HG02981 (cell line): ENCODE measurements at regions not wholly inside any gene's neighbourhood (a gene's known extent, or its start where the extent isn't known, plus 50 kb on each side); places are given as distances from the start of the nearest gene placed in this dataset.
"Not testable (repeated sequence)": the region's sequence is repeated elsewhere in the genome, so short reads cannot be mapped to it uniquely, and the experiment has no call there.

Source experiments
- ATAC-seq: cut with Tn5 transposase; IDR thresholded peaks from one replicate; pipeline ENCODE4 v1.9.1; 2021; ENCODE audit warnings: mild to moderate bottlenecking, moderate library complexity; ENCODE audit not compliant: unreplicated experiment

GRCh38 chr11:92594251-92594650, 369.6 kb downstream of the FAT3 start:
- no peak for ATAC-seq

- ATAC-seq: no peak
Observed at GRCh38 chr11:92595052-92595451, 370.4 kb downstream of the FAT3 start.

GRCh38 chr11:92596596-92597317, 372.1 kb downstream of the FAT3 start:
- no peak for ATAC-seq

GRCh38 chr11:92601048-92601447, 368.4 kb upstream of the MTNR1B start:
- ATAC-seq: no peak

GRCh38 chr11:92605667-92606066, 363.8 kb upstream of the MTNR1B start:
- ATAC-seq: no peak

DNA sequence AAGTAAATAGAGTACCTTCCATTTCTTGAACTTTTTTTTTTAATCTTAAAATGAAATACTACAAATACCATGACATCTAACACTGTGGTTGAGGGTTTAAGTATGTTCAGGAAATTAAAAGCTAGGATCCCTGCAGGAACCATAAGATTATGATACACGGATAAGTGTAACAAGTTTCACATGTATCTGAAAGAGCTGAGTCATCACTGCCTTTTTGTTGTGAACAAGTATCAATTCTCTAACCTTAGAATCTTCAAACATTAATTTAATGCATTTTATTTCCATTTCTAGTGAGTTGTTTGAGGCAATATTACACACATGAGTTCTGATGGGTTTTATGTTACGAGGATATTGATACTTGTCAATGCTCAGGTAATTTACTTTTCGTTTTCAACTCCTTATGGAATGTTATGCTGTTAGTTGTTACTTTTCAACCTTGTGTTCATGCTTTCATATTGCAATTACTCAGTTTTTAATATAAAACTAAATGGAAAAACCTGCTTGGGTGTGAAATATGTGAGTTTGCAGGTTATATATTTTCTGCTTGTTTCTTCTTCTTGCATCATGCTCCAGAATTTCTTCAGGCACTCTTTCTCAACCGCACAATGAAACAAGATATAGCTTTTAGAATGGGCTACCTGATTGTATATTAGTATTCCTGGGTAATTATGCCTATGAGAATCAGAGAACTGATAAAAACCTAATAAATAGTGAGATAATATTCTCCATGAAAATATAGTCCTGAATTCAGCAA, 361.3 kb upstream of the MTNR1B start:
- ATAC-seq: no peak

DNA sequence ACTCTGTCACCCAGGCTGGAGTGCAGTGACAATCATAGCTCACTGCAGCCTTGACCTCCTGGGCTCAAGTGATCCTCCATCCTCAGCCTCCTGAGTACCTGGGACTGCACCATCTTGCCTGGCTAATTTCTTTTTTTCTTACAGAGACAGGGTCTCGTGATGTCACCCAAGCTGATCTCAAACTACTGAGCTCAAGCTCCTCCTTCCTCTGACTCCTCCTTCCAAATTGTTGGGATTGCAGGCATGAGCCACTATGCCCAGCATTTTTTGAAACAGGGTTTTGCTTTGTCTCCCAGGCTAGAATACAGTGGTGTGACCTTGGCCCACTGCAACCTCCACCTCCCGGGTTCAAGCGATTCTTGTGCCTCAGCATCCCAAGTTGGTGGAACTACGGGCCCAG, 358.3 kb upstream of the MTNR1B start:
- ATAC-seq: no peak

DNA sequence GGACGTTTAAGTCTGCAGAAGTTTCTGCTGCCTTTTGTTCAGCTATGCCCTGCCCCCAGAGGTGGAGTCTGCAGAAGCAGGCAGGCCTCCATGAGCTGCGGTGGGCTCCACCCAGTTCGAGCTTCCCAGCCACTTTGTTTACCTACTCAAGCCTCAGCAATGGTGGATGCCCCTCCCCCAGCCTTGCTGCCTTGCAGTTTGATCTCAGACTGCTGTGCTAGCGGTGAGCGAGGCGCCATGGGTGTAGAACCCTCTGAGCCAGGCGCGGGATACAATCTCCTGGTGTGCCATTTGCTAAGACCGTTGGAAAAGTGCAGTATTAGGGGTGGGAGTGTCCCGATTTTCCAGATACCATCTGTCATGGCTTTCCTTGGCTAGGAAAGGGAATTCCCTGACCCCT, 351.4 kb upstream of the MTNR1B start:
- ATAC-seq: not testable (repeated sequence)

DNA sequence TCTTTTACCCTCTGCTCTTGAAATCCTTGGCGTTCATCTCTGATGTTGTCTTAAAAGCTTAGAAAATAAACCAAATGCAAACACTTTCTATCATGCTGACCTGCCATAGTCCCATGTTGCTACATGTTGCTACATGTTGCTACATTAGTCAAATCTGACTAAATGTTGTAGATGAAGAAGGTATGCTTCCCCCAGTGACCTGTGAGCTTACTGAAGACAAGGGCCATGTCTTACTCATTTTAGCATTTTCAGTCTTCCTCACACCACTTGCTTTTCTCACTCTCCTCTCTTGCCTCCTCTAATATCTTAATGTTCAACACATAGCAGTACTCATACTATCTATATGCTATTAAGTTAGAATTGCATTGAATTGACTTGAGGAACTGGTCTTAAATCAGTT, 346.4 kb upstream of the MTNR1B start:
- ATAC-seq: no peak

GRCh38 chr11:92625894-92626293, 343.6 kb upstream of the MTNR1B start:
- no peak for ATAC-seq

- no peak for ATAC-seq
Observed at GRCh38 chr11:92626624-92627023, 342.8 kb upstream of the MTNR1B start.

GRCh38 chr11:92627615-92628256, 341.7 kb upstream of the MTNR1B start:
- ATAC-seq: no peak

- no peak for ATAC-seq
Observed at GRCh38 chr11:92628401-92629292, 340.8 kb upstream of the MTNR1B start.

DNA sequence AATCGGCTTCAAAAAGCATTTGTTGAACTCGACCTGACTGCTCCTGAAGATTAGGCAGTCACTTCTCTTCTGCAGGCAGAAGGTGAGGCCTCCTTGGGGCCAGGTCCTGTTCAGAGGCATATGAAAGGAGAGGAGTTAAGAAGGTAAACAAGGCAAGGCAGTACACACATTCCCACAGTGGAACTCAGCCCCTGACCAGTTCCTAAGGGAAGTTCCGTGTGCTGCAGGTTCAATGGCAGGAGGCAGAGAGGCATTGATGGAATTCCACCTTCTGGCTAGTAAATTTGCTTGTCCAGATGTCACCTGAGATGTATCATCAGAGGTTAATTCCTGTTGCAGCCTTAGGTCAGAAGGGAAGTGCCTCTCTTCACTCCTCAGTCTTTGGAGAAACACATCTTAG, 337.0 kb upstream of the MTNR1B start:
- ATAC-seq: no peak

- ATAC-seq: no peak
Observed at GRCh38 chr11:92633820-92634219, 335.6 kb upstream of the MTNR1B start.

DNA sequence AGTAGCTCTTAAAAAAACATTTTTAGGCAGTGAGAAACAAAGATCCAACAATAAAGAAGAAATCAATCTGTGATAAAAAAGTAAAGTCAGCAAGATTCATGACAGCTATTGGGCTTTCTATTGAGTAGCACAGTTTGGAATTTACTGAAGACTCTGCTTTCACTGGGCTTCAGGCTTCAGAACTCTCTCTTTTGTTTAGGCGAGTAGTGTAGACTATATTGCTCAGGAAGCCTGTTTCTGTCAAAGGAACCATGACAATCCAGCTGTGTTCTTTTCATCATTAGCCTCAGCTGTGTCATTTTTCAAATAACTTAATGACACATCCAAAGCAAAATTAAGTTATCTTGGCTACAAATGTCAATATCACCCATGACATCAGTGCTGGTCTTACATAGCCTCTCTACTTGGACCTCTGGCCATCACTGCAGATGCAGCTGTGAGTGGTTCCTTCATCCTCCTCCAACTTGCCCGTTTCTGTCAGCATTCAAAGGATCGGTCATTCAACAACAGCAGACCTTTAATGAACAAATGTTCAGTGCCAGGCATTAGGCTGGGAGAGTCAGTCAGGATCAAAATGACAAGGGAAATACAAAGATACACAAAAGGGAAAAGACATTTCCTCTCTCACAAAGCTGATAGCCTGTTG, 332.8 kb upstream of the MTNR1B start:
- no peak for ATAC-seq

- no peak for ATAC-seq
Observed at GRCh38 chr11:92638678-92639077, 330.8 kb upstream of the MTNR1B start.

DNA sequence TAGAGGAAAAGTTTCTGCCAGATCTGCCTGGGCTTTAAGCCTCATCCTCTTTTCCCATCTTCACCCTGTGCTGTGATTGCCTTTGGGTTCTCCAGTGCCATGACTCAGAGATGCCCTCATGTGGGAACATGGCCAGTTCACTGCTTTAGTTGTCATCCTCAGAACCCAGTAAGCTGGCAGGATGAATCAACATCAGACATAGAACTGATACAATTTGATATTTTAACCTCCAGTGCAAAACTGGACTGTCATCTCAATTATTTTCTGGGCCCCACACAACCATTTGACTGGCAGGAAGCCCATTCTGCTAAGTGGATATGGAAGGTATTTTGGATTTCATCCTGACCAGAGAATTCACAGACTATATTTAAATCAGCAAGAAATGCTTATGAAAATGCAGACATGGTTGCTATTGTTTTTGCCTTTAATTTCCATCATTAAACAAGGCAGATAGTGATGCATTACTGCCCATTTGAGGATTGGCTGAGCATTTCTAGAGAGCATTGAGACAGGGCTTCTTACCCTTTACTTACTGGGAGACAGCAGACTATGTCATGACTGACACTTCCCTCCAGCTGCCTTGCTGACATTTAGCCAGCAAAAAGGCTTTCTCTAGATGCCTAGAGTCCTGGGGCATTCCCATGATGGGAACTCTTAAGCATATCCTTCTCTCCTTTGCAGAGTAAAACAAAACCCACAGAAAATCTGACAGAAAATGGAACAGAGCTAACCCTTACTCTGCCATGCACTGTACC, 327.1 kb upstream of the MTNR1B start:
- no peak for ATAC-seq

DNA sequence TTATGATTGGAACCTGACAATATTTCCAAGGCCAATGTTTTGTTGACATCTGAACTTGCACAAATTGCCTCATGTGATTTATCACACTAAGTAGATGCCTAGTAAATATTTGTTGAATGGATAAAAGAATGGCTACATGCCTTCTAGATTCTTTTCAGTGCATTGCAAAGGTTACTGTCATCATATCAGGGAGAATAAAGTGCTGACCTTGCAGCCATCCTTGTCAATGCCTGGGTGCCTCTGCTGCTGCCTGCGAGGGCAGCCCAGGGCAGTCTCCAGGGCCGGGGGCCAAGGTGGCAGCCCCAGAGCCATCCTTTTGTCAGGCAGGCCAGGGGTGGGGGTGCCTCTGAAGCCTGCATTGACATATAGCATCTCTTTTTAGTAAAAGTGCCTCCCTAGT, 325.6 kb upstream of the MTNR1B start:
- ATAC-seq: no peak
